ENCODE measurements at regions not wholly inside any gene's neighbourhood (a gene's known extent, or its start where the extent isn't known, plus 50 kb on each side); places are given as distances from the start of the nearest gene placed in this dataset.

DNA sequence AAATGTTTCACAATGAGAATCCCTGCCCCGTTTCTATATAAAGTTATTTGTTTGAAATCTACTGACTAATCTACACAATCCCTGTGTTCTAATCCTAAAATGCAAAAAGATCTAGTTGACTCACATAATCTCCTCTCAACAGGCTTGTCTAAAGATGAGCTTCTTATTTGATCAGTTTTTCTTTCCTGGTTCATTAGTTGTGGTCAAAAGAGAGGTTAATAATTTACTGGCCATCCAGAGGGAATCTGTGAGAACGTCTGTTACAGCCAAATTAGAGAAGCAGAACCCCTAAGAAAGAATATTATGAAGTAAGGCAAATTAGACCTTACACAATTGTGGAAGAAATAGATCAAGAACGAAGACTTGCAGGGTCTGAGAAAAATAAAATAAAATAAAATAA, 173.7 kb upstream of the ANO3 start:
- no peak for DNase-seq (ENCODE audit: low read depth)
- CTCF ChIA-PET, result no interaction called here
- TF ChIP-seq, protein P1, sequence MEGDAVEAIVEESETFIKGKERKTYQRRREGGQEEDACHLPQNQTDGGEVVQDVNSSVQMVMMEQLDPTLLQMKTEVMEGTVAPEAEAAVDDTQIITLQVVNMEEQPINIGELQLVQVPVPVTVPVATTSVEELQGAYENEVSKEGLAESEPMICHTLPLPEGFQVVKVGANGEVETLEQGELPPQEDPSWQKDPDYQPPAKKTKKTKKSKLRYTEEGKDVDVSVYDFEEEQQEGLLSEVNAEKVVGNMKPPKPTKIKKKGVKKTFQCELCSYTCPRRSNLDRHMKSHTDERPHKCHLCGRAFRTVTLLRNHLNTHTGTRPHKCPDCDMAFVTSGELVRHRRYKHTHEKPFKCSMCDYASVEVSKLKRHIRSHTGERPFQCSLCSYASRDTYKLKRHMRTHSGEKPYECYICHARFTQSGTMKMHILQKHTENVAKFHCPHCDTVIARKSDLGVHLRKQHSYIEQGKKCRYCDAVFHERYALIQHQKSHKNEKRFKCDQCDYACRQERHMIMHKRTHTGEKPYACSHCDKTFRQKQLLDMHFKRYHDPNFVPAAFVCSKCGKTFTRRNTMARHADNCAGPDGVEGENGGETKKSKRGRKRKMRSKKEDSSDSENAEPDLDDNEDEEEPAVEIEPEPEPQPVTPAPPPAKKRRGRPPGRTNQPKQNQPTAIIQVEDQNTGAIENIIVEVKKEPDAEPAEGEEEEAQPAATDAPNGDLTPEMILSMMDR (IDR thresholded peaks at IDR 0.05; ENCODE audit: insufficient read depth, low read depth, low read length), result no peak

DNA sequence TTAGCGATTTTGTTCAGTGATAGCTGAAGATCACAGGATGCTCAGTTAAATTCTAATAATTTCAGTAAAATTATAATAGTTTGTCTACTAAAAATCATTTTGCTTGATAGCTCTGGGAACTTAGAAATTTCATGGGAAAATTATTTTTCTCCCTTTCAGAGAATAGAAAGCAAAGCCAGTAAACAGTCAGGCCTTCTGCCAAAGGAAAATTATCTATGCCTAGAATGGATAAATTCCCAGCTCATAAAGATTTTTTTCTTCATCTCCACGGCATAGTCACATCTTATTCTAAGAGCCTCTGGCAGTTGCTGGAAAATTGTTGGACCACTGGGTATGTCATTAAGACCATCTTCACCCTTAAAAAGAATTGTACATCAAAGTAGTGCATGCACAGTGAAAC, 169.6 kb upstream of the ANO3 start:
- DNase-seq (ENCODE audit: low read depth), result no peak
- H3K36me3 ChIP-seq (ENCODE audit: control insufficient read depth, insufficient read depth, low read length), result no peaks in the 10 kb centered on the region
- ChIA-PET POLR2A (no interaction called here), CTCF (no interaction called here)
- TF ChIP-seq, protein P1 (IDR thresholded peaks at IDR 0.05; ENCODE audit: insufficient read depth, low read depth, low read length), result no peak
- no peaks in the 10 kb centered on the region for H3K27me3 ChIP-seq (ENCODE audit: control insufficient read depth, insufficient read depth, low read length)
- H3K4me3 ChIP-seq (ENCODE audit: low read depth, low read length), result no peak overlapping the region

More for the DNA sequence above, 173.7 kb upstream of the ANO3 start:
- Histone ChIP-seq H3K36me3 (ENCODE audit: control insufficient read depth, insufficient read depth, low read length) (no peaks in the 10 kb centered on the region), H3K4me3 (ENCODE audit: low read depth, low read length) (no peak overlapping the region), H3K27me3 (ENCODE audit: control insufficient read depth, insufficient read depth, low read length) (no peaks in the 10 kb centered on the region)
- POLR2A ChIA-PET, result no interaction called here

DNA sequence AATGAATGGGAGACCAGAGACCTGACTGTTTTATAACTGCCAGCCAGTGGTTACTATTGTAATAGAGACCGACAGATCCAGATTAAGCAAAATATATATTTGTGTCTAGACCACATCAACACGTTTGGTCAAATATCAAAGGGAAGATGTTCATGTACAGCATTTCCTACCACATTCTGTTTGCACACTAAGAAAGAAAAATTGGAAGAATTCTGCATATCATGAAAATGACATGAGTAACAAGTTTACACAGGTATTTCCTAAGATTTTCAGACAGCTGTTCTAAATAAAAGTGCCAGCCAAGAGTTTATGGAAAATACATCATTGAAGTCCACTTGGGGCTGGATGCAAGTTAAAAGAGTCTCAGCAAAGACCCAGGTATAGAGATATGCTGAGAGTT, 145.5 kb upstream of the ANO3 start:
- CTCF ChIA-PET, result no interaction called here
- no peaks in the 10 kb centered on the region for H3K36me3 ChIP-seq (ENCODE audit: control insufficient read depth, insufficient read depth, low read length)
- no peak overlapping the region for H3K4me3 ChIP-seq (ENCODE audit: low read depth, low read length)
- no peak for DNase-seq (ENCODE audit: low read depth)
- no peaks in the 10 kb centered on the region for H3K27me3 ChIP-seq (ENCODE audit: control insufficient read depth, insufficient read depth, low read length)
- TF ChIP-seq, protein P1 (IDR thresholded peaks at IDR 0.05; ENCODE audit: insufficient read depth, low read depth, low read length), result no peak
- POLR2A ChIA-PET, result no interaction called here

DNA sequence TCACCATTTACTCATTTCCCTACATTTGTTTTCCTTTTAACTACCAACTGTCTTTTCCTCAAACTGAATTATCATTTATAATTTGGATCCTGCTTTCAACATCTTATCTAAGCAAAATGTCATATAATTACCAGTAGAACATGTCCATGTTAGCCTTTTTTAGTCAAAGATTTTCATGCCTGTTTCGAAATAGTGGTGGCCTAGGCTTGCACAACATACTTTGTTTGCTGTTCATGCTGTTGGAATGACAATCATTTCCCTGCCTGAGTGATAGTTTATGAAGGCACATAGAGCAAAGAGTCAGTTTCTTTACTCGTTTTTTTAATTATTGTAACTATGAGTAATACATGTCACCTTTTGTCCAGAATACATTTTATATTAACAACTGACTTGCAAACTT, 144.3 kb upstream of the ANO3 start:
- TF ChIP-seq, protein P1 (IDR thresholded peaks at IDR 0.05; ENCODE audit: insufficient read depth, low read depth, low read length), result no peak
- DNase-seq (ENCODE audit: low read depth), result peak; percentile 54
- Histone ChIP-seq H3K27me3 (ENCODE audit: control insufficient read depth, insufficient read depth, low read length) (no peaks in the 10 kb centered on the region), H3K4me3 (ENCODE audit: low read depth, low read length) (no peak overlapping the region), H3K36me3 (ENCODE audit: control insufficient read depth, insufficient read depth, low read length) (no peaks in the 10 kb centered on the region)
- CTCF ChIA-PET, result no interaction called here
- POLR2A ChIA-PET, result interaction anchor here (0.6 to 0.7 kb wide), 2 partner anchors 109 to 811 kb away, joined by 3 to 4 read pairs; no protein-coding TSS in a partner anchor

DNA sequence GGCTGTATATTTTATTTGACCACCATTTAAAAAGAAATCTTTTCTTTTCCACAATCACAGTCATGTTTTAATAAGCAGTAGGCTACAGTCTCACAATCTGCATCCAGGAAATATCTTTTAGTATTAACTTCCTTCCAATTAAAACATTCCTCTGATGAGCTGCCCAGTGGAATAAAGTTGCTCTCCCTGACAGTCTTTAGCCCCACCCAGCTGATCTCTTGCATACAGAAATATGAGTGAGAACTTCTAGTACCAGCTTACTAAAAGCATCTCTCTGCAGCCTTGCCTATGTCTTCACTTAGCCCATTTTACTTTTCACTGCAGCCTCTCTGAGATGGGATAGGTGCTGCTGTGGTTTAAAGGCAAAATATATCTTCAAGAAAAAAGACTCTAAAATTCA, 143.4 kb upstream of the ANO3 start:
- ChIA-PET CTCF (no interaction called here), POLR2A (no interaction called here)
- DNase-seq (ENCODE audit: low read depth), result no peak
- H3K36me3 ChIP-seq (ENCODE audit: control insufficient read depth, insufficient read depth, low read length), result no peaks in the 10 kb centered on the region
- H3K4me3 ChIP-seq (ENCODE audit: low read depth, low read length), result no peak overlapping the region
- TF ChIP-seq, protein P1 (IDR thresholded peaks at IDR 0.05; ENCODE audit: insufficient read depth, low read depth, low read length), result no peak
- no peaks in the 10 kb centered on the region for H3K27me3 ChIP-seq (ENCODE audit: control insufficient read depth, insufficient read depth, low read length)
